Mesothelial cell of epicardium (in vitro differentiated cells): ENCODE measurements at regions not wholly inside any gene's neighbourhood (a gene's known extent, or its start where the extent isn't known, plus 50 kb on each side); places are given as distances from the start of the nearest gene placed in this dataset.
"Not testable (repeated sequence)": the region's sequence is repeated elsewhere in the genome, so short reads cannot be mapped to it uniquely, and the experiment has no call there.

Experiments
- DNase-seq, 2 experiments: peaks; one replicate each; pipeline ENCODE4 v3.0.0; 2021; ENCODE audit warnings: low spot score in 2 of 2; ENCODE audit not compliant: unreplicated experiment in 2 of 2
- H3K27ac Mint-ChIP-seq: 2 replicates; pipeline ENCODE4 v1.8.0; 2021; ENCODE audit warnings: mixed read lengths
- H3K27me3 Mint-ChIP-seq: 2 replicates; pipeline ENCODE4 v1.8.0; 2021; ENCODE audit warnings: low read depth, mixed read lengths
- H3K36me3 Mint-ChIP-seq: 2 replicates; pipeline ENCODE4 v1.8.0; 2021; ENCODE audit warnings: mixed read lengths
- H3K4me1 Mint-ChIP-seq: 2 replicates; pipeline ENCODE4 v1.8.0; 2021; ENCODE audit warnings: mixed read lengths
- H3K4me3 Mint-ChIP-seq: 2 replicates; pipeline ENCODE4 v1.8.0; 2021; ENCODE audit warnings: mild to moderate bottlenecking, moderate library complexity, mixed read lengths
- H3K9me3 Mint-ChIP-seq: 2 replicates; pipeline ENCODE4 v1.8.0; 2021; ENCODE audit warnings: mixed read lengths
- CTCF ChIP-seq: fragments of 200-600 bp; sonication (generic); IDR thresholded peaks from one replicate; pipeline ENCODE4 v1.5.0; 2021; ENCODE audit warnings: antibody characterized with exemption; ENCODE audit not compliant: unreplicated experiment

GRCh38 chr5:82473262-82473661 is 195.1 kb upstream of the RPS23 start:
- H3K36me3 Mint-ChIP-seq, result no peaks in the 10 kb centered on the region
- no peak for DNase-seq
- peaks cover 3% of the 10 kb centered on the region for H3K4me1 Mint-ChIP-seq
- TF ChIP-seq CTCF, result no peak
- H3K4me3 Mint-ChIP-seq, result no peak overlapping the region
- no peak overlapping the region for H3K27ac Mint-ChIP-seq
- H3K27me3 Mint-ChIP-seq, result peaks cover 2% of the 10 kb centered on the region
- H3K9me3 Mint-ChIP-seq, result no peaks in the 10 kb centered on the region

- Mint-ChIP-seq H3K9me3 (peaks cover under 1% of the 10 kb centered on the region), H3K4me1 (peaks cover 7% of the 10 kb centered on the region), H3K27me3 (no peaks in the 10 kb centered on the region), H3K36me3 (no peaks in the 10 kb centered on the region), H3K4me3 (no peak overlapping the region), H3K27ac (peak overlapping the region; percentile 1)
- DNase-seq, result no peak
- TF ChIP-seq CTCF, result no peak
These were observed 192.2 kb upstream of the RPS23 start for GRCh38 chr5:82470185-82470994.

- peaks cover 2% of the 10 kb centered on the region for H3K36me3 Mint-ChIP-seq
- peaks cover 27% of the 10 kb centered on the region for H3K9me3 Mint-ChIP-seq
- no peak for TF ChIP-seq CTCF
- DNase-seq, result no peak
- no peak overlapping the region for H3K4me3 Mint-ChIP-seq
- H3K4me1 Mint-ChIP-seq, result peaks cover 7% of the 10 kb centered on the region
- H3K27ac Mint-ChIP-seq, result peak overlapping the region; percentile 81
- H3K27me3 Mint-ChIP-seq, result no peaks in the 10 kb centered on the region
These were observed 188.9 kb upstream of the RPS23 start for GRCh38 chr5:82466986-82467561.

GRCh38 chr5:82465235-82465634 is 187.1 kb upstream of the RPS23 start:
- H3K4me3 Mint-ChIP-seq, result no peak overlapping the region
- peaks cover 5% of the 10 kb centered on the region for H3K4me1 Mint-ChIP-seq
- H3K36me3 Mint-ChIP-seq, result peaks cover 2% of the 10 kb centered on the region
- TF ChIP-seq CTCF, result no peak
- DNase-seq, result no peak
- peaks cover 44% of the 10 kb centered on the region for H3K9me3 Mint-ChIP-seq
- no peak overlapping the region for H3K27ac Mint-ChIP-seq
- H3K27me3 Mint-ChIP-seq, result no peaks in the 10 kb centered on the region

- no peak for TF ChIP-seq CTCF
- Mint-ChIP-seq H3K4me1 (no peaks in the 10 kb centered on the region), H3K36me3 (peaks cover 8% of the 10 kb centered on the region), H3K27ac (no peak overlapping the region), H3K4me3 (no peak overlapping the region), H3K27me3 (no peaks in the 10 kb centered on the region), H3K9me3 (peaks cover 64% of the 10 kb centered on the region)
- DNase-seq, result no peak
These were observed 181.5 kb upstream of the RPS23 start for GRCh38 chr5:82459626-82460025.

- peaks cover 33% of the 10 kb centered on the region for H3K9me3 Mint-ChIP-seq
- not testable (repeated sequence) for H3K27me3 Mint-ChIP-seq, H3K36me3 Mint-ChIP-seq, H3K4me3 Mint-ChIP-seq, DNase-seq, H3K27ac Mint-ChIP-seq, H3K4me1 Mint-ChIP-seq
These were observed 177.2 kb upstream of the RPS23 start for GRCh38 chr5:82455317-82455716.
